ENCODE measurements at regions not wholly inside any gene's neighbourhood (a gene's known extent, or its start where the extent isn't known, plus 50 kb on each side); places are given as distances from the start of the nearest gene placed in this dataset.

GRCh38 chr2:234423884-234424283 is 73.0 kb downstream of the ARL4C start:
- TF ChIP-seq CTCF (IDR thresholded peaks at IDR 0.05; ENCODE audit: insufficient read depth, low read length, poor library complexity, severe bottlenecking): no peak
- H3K27me3 ChIP-seq (ENCODE audit: control insufficient read depth, insufficient read depth, low read length): no peaks in the 10 kb centered on the region

GRCh38 chr2:234422981-234423431 is 73.9 kb downstream of the ARL4C start:
- TF ChIP-seq CTCF (IDR thresholded peaks at IDR 0.05; ENCODE audit: insufficient read depth, low read length, poor library complexity, severe bottlenecking): no peak
- no peak overlapping the region for H3K4me3 ChIP-seq (ENCODE audit: low read depth, low read length)
- no peak for DNase-seq (ENCODE audit: low read depth)

More at GRCh38 chr2:234423884-234424283, 73.0 kb downstream of the ARL4C start:
- no peak overlapping the region for H3K4me3 ChIP-seq (ENCODE audit: low read depth, low read length)
- H3K36me3 ChIP-seq (ENCODE audit: control insufficient read depth, insufficient read depth, low read length): no peaks in the 10 kb centered on the region
- DNase-seq (ENCODE audit: low read depth): no peak

GRCh38 chr2:234422273-234422732 is 74.6 kb downstream of the ARL4C start:
- Histone ChIP-seq H3K4me3 (ENCODE audit: low read depth, low read length) (no peak overlapping the region), H3K27me3 (ENCODE audit: control insufficient read depth, insufficient read depth, low read length) (no peaks in the 10 kb centered on the region), H3K36me3 (ENCODE audit: control insufficient read depth, insufficient read depth, low read length) (no peaks in the 10 kb centered on the region)
- no peak for TF ChIP-seq CTCF (IDR thresholded peaks at IDR 0.05; ENCODE audit: insufficient read depth, low read length, poor library complexity, severe bottlenecking)
- peak; percentile 88 for DNase-seq (ENCODE audit: low read depth)

More at GRCh38 chr2:234422981-234423431, 73.9 kb downstream of the ARL4C start:
- Histone ChIP-seq H3K36me3 (ENCODE audit: control insufficient read depth, insufficient read depth, low read length) (no peaks in the 10 kb centered on the region), H3K27me3 (ENCODE audit: control insufficient read depth, insufficient read depth, low read length) (no peaks in the 10 kb centered on the region)

GRCh38 chr2:234420408-234420807 is 76.5 kb downstream of the ARL4C start:
- H3K27me3 ChIP-seq (ENCODE audit: control insufficient read depth, insufficient read depth, low read length): no peaks in the 10 kb centered on the region
- H3K36me3 ChIP-seq (ENCODE audit: control insufficient read depth, insufficient read depth, low read length): no peaks in the 10 kb centered on the region
- H3K4me3 ChIP-seq (ENCODE audit: low read depth, low read length): no peak overlapping the region
- TF ChIP-seq CTCF (IDR thresholded peaks at IDR 0.05; ENCODE audit: insufficient read depth, low read length, poor library complexity, severe bottlenecking): no peak
- no peak for DNase-seq (ENCODE audit: low read depth)

- DNase-seq (ENCODE audit: low read depth): no peak
- no peak overlapping the region for H3K4me3 ChIP-seq (ENCODE audit: low read depth, low read length)
- no peaks in the 10 kb centered on the region for H3K27me3 ChIP-seq (ENCODE audit: control insufficient read depth, insufficient read depth, low read length)
- H3K36me3 ChIP-seq (ENCODE audit: control insufficient read depth, insufficient read depth, low read length): no peaks in the 10 kb centered on the region
- TF ChIP-seq CTCF (IDR thresholded peaks at IDR 0.05; ENCODE audit: insufficient read depth, low read length, poor library complexity, severe bottlenecking): no peak
These were observed 77.2 kb downstream of the ARL4C start for GRCh38 chr2:234419726-234420125.

GRCh38 chr2:234415706-234416105 is 81.2 kb downstream of the ARL4C start:
- Histone ChIP-seq H3K27me3 (ENCODE audit: control insufficient read depth, insufficient read depth, low read length) (no peaks in the 10 kb centered on the region), H3K4me3 (ENCODE audit: low read depth, low read length) (no peak overlapping the region), H3K36me3 (ENCODE audit: control insufficient read depth, insufficient read depth, low read length) (no peaks in the 10 kb centered on the region)
- no peak for TF ChIP-seq CTCF (IDR thresholded peaks at IDR 0.05; ENCODE audit: insufficient read depth, low read length, poor library complexity, severe bottlenecking)
- no peak for DNase-seq (ENCODE audit: low read depth)
